A549 (cell line): ENCODE measurements at regions not wholly inside any gene's neighbourhood (a gene's known extent, or its start where the extent isn't known, plus 50 kb on each side); places are given as distances from the start of the nearest gene placed in this dataset.

Experiments used
- ATAC-seq, 2 experiments: fragments of 200-7000 bp in 1 of 2; fragments of >200 bp in 1 of 2; cut with Nextera tagmentation in 1 of 2; cut with Tn5 transposase in 1 of 2; 3 replicates each; pipeline versions ENCODE4 v1.8.0 to v1.9.1; 2018 to 2020; ENCODE audit warnings: mild to moderate bottlenecking in 1 of 2, moderate library complexity in 1 of 2
- CTCF ChIA-PET: fragments of 300-600 bp; sonication (Branson Sonifier 250); formaldehyde crosslinking; extraction: SDS; loops from one replicate; lab custom pipeline; 2021; ENCODE audit warnings: antibody characterized with exemption, inconsistent platforms; lab: Yijun Ruan, JAX
- POLR2A ChIA-PET: fragments of 350-600 bp; formaldehyde crosslinking; extraction: SDS; loops from one replicate; lab custom pipeline; 2021; ENCODE audit warnings: antibody characterized with exemption, inconsistent platforms; lab: Yijun Ruan, JAX
- DNase-seq, 2 experiments: peaks; one replicate each; pipeline versions ENCODE4 v3.0.0 to v3.0.0-alpha.2; 2011 to 2016; ENCODE audit warnings: low read depth in 1 of 2, low spot score in 1 of 2
- FAIRE-seq: peaks from 2 replicates; lab custom pipeline; 2011; peaks lifted over from hg19 to GRCh38; lab: Jason Lieb, UNC
- H3K27ac ChIP-seq, 2 experiments: fragments of >200 bp; sonication (Bioruptor Twin); formaldehyde crosslinking; 3 replicates each; pipeline ENCODE4 v1.5.1; 2016 to 2017
- H3K4me1 ChIP-seq: fragments of >200 bp; sonication (Bioruptor Twin); formaldehyde crosslinking; 3 replicates; pipeline ENCODE4 v1.6.1; 2016
- H3K4me2 ChIP-seq: fragments of >200 bp; sonication (Bioruptor Twin); formaldehyde crosslinking; 3 replicates; pipeline ENCODE4 v1.6.1; 2016
- H3K4me3 ChIP-seq: fragments of >200 bp; sonication (Bioruptor Twin); formaldehyde crosslinking; 3 replicates; pipeline ENCODE4 v1.5.1; 2016
- H3K9me3 ChIP-seq: fragments of >200 bp; sonication (Bioruptor Twin); formaldehyde crosslinking; 3 replicates; pipeline ENCODE4 v1.6.1; 2016
- BHLHE40 ChIP-seq: IDR thresholded peaks from 2 replicates; pipeline ENCODE4 v1.6.1; 2012; ENCODE audit warnings: low read depth, low read length, inconsistent platforms
- CBX2 ChIP-seq: fragments of 200-600 bp; sonication (generic); IDR thresholded peaks from 2 replicates; pipeline ENCODE4 v1.6.1; 2016; ENCODE audit warnings: low read depth, mild to moderate bottlenecking, borderline replicate concordance
- CHD2 ChIP-seq: fragments of 150-350 bp; IDR thresholded peaks from 2 replicates; pipeline ENCODE4 v1.6.1; 2014; ENCODE audit warnings: low read length; ENCODE audit not compliant: partially characterized antibody
- CTCF ChIP-seq: fragments of >200 bp; sonication (Bioruptor Twin); formaldehyde crosslinking; IDR thresholded peaks from 3 replicates; pipeline ENCODE4 v1.5.1; 2016
- EHF ChIP-seq: fragments of 250-450 bp; sonication (Bioruptor Pico); IDR thresholded peaks from 2 replicates; pipeline ENCODE4 v1.5.0; 2020; ENCODE audit warnings: mild to moderate bottlenecking
- ESRRA ChIP-seq: fragments of 150-350 bp; IDR thresholded peaks from 2 replicates; pipeline ENCODE4 v1.6.1; 2014; ENCODE audit warnings: mild to moderate bottlenecking, low read length, borderline replicate concordance
- FOXS1 ChIP-seq: fragments of 250-450 bp; sonication (Bioruptor Pico); IDR thresholded peaks from 2 replicates; pipeline ENCODE4 v1.5.0; 2020; ENCODE audit warnings: mild to moderate bottlenecking, moderate library complexity
- HEYL ChIP-seq: fragments of 250-450 bp; sonication (Bioruptor Pico); IDR thresholded peaks from 2 replicates; pipeline ENCODE4 v1.8.0; 2021; ENCODE audit warnings: mild to moderate bottlenecking, moderate library complexity
- HMGXB4 ChIP-seq: fragments of 250-450 bp; sonication (Bioruptor Pico); IDR thresholded peaks from 2 replicates; pipeline ENCODE4 v1.5.0; 2021; ENCODE audit warnings: mild to moderate bottlenecking, moderate library complexity, borderline replicate concordance
- MAZ ChIP-seq: fragments of 150-350 bp; IDR thresholded peaks from 2 replicates; pipeline ENCODE4 v1.6.1; 2014; ENCODE audit warnings: antibody characterized with exemption, low read depth, low read length, borderline replicate concordance
- PHF8 ChIP-seq: fragments of 200-600 bp; sonication (generic); IDR thresholded peaks from 2 replicates; pipeline ENCODE4 v1.6.1; 2016; ENCODE audit warnings: low read depth, mild to moderate bottlenecking, antibody characterized with exemption, moderate library complexity, borderline replicate concordance
- POLR2AphosphoS2 ChIP-seq: conservative IDR thresholded peaks from 2 replicates; pipeline ENCODE4 v1.6.1; 2012; ENCODE audit warnings: low read length, improper control_type of control experiment, inconsistent platforms
- RARB ChIP-seq: fragments of 250-450 bp; sonication (Bioruptor Pico); IDR thresholded peaks from 2 replicates; pipeline ENCODE4 v1.8.0; 2021; ENCODE audit warnings: mild to moderate bottlenecking, moderate library complexity
- RCOR1 ChIP-seq: fragments of 150-350 bp; IDR thresholded peaks from 2 replicates; pipeline ENCODE4 v1.6.1; 2014; ENCODE audit warnings: antibody characterized with exemption, low read length, low read depth
- REST ChIP-seq: fragments of 200-600 bp; sonication (generic); IDR thresholded peaks from 2 replicates; pipeline ENCODE4 v1.6.1; 2016; ENCODE audit warnings: antibody characterized with exemption, mild to moderate bottlenecking, moderate library complexity
- SMC3 ChIP-seq: fragments of >200 bp; sonication (Bioruptor Twin); formaldehyde crosslinking; IDR thresholded peaks from 3 replicates; pipeline ENCODE4 v1.6.1; 2018; ENCODE audit warnings: inconsistent platforms
- SREBF2 ChIP-seq: fragments of 450-650 bp; IDR thresholded peaks from 2 replicates; pipeline ENCODE4 v1.6.1; 2014; ENCODE audit warnings: mild to moderate bottlenecking, moderate library complexity
- TP53 ChIP-seq: fragments of 250-450 bp; sonication (Bioruptor Pico); IDR thresholded peaks from 2 replicates; pipeline ENCODE4 v1.5.0; 2021; ENCODE audit warnings: mild to moderate bottlenecking, moderate library complexity
- USF2 ChIP-seq: fragments of 450-650 bp; IDR thresholded peaks from 2 replicates; pipeline ENCODE4 v1.6.1; 2014; ENCODE audit warnings: antibody characterized with exemption
- ZC3H11A ChIP-seq: fragments of 450-650 bp; IDR thresholded peaks from 2 replicates; pipeline ENCODE4 v1.6.1; 2014; ENCODE audit warnings: antibody characterized with exemption, mild to moderate bottlenecking
- ZFP36 ChIP-seq: fragments of 450-650 bp; IDR thresholded peaks from 2 replicates; pipeline ENCODE4 v1.6.1; 2014; ENCODE audit warnings: borderline replicate concordance; ENCODE audit not compliant: partially characterized antibody
- ZNF302 ChIP-seq: fragments of 250-450 bp; sonication (Bioruptor Pico); IDR thresholded peaks from 2 replicates; pipeline ENCODE4 v1.9.0; 2021; ENCODE audit warnings: inconsistent platforms, mild to moderate bottlenecking, moderate library complexity
- ZSCAN20 ChIP-seq: fragments of 250-450 bp; sonication (Bioruptor Pico); IDR thresholded peaks from 2 replicates; pipeline ENCODE4 v1.8.0; 2022; ENCODE audit warnings: mild to moderate bottlenecking, moderate library complexity
- WGBS: methylation state at CpG from one replicate; pipeline ENCODE4 v1.1.6; 2017; ENCODE audit errors: missing lambda C conversion rate; 5-methylcytosine and 5-hydroxymethylcytosine counted together

GRCh38 chr2:122643725-122644329, 888.4 kb downstream of the TSN start (continued):
- TF ChIP-seq REST (no peak), EHF (CRISPR knock-in tag) (no peak)

GRCh38 chr2:122651236-122651635, 895.8 kb downstream of the TSN start:
- Histone ChIP-seq H3K9me3 (no peaks in the 10 kb centered on the region), H3K4me2 (no peak overlapping the region), H3K4me3 (no peak overlapping the region), H3K4me1 (no peaks in the 10 kb centered on the region), H3K27ac (no peak overlapping the region)
- POLR2A ChIA-PET, result no interaction called here
- 11% methylated on average over 2 of the region's 2 CpGs for WGBS
- no peak for TF ChIP-seq FOXS1 (CRISPR knock-in tag)
- ATAC-seq (no peak), DNase-seq (no peak), FAIRE-seq (no peak)
- CTCF ChIA-PET, result interaction anchor here (1.5 kb wide), 1 partner anchor 22 kb away, joined by 3 read pairs; no protein-coding TSS in a partner anchor

- DNase-seq, result no peak
- H3K9me3 ChIP-seq, result no peaks in the 10 kb centered on the region
- no peak overlapping the region for H3K4me2 ChIP-seq
- H3K27ac ChIP-seq, result no peak overlapping the region
- H3K4me1 ChIP-seq, result no peaks in the 10 kb centered on the region
- WGBS, result 0% methylated on average over 2 of the region's 2 CpGs
- no peak for ATAC-seq
- CTCF ChIA-PET, result no interaction called here
- no peak for TF ChIP-seq SREBF2
- no peak for TF ChIP-seq PHF8
- no peak for TF ChIP-seq RCOR1
- no peak for TF ChIP-seq ZFP36
- TF ChIP-seq RARB (CRISPR knock-in tag), result no peak
- TF ChIP-seq TP53, result no peak
- no peak for TF ChIP-seq ZC3H11A
- no peak for TF ChIP-seq POLR2AphosphoS2
- TF ChIP-seq MAZ, result no peak
- no peak for TF ChIP-seq SMC3
- no peak for TF ChIP-seq HMGXB4 (CRISPR knock-in tag)
- TF ChIP-seq ZNF302 (CRISPR knock-in tag), result no peak
- TF ChIP-seq ZSCAN20 (CRISPR knock-in tag), result no peak
- TF ChIP-seq BHLHE40, result no peak
- no peak for FAIRE-seq
- POLR2A ChIA-PET, result no interaction called here
- no peak overlapping the region for H3K4me3 ChIP-seq
Measured at GRCh38 chr2:122651780-122652179, 896.3 kb downstream of the TSN start.

GRCh38 chr2:122652670-122653069, 897.2 kb downstream of the TSN start:
- Histone ChIP-seq H3K4me3 (no peak overlapping the region), H3K9me3 (no peaks in the 10 kb centered on the region), H3K27ac (no peak overlapping the region), H3K4me2 (no peak overlapping the region), H3K4me1 (no peaks in the 10 kb centered on the region)
- FAIRE-seq (no peak), DNase-seq (no peak), ATAC-seq (no peak)
- POLR2A ChIA-PET, result no interaction called here
- WGBS, result 1% methylated on average over 3 of the region's 3 CpGs
- TF ChIP-seq ESRRA, result no peak
- TF ChIP-seq CTCF, result no peak
- TF ChIP-seq HEYL (CRISPR knock-in tag), result no peak
- TF ChIP-seq USF2, result no peak
- TF ChIP-seq CHD2, result no peak
- no peak for TF ChIP-seq CBX2
- TF ChIP-seq, all 56 proteins: peak for 0
- CTCF ChIA-PET, result no interaction called here
